Dendritic cell treated with granulocyte-macrophage colony-stimulating factor and Interleukin-4, amounts not matched to agents 40 ng/mL and 50 ng/mL, for 4 days (primary cell): ENCODE measurements at regions not wholly inside any gene's neighbourhood (a gene's known extent, or its start where the extent isn't known, plus 50 kb on each side); places are given as distances from the start of the nearest gene placed in this dataset.
"Not testable (repeated sequence)": the region's sequence is repeated elsewhere in the genome, so short reads cannot be mapped to it uniquely, and the experiment has no call there.

ENCODE experiments used
- H3K27ac Mint-ChIP-seq: one replicate; pipeline ENCODE4 v1.8.0; 2022; ENCODE audit warnings: mild to moderate bottlenecking, mixed read lengths
- H3K27me3 Mint-ChIP-seq: one replicate; pipeline ENCODE4 v1.8.0; 2022; ENCODE audit warnings: mild to moderate bottlenecking, mixed read lengths
- H3K36me3 Mint-ChIP-seq: one replicate; pipeline ENCODE4 v1.8.0; 2022; ENCODE audit warnings: low read depth, mixed read lengths
- H3K4me1 Mint-ChIP-seq: one replicate; pipeline ENCODE4 v1.8.0; 2022; ENCODE audit warnings: low read depth, mixed read lengths
- H3K4me3 Mint-ChIP-seq: one replicate; pipeline ENCODE4 v1.8.0; 2022; ENCODE audit warnings: mild to moderate bottlenecking, moderate library complexity, mixed read lengths
- H3K9me3 Mint-ChIP-seq: one replicate; pipeline ENCODE4 v1.8.0; 2022; ENCODE audit warnings: mixed read lengths
- intact Hi-C: fragments of 100-400 bp; cut with micrococcal nuclease; formaldehyde crosslinking; loops from one replicate; pipeline ENCODE4 v1.15.0; 2022

DNA sequence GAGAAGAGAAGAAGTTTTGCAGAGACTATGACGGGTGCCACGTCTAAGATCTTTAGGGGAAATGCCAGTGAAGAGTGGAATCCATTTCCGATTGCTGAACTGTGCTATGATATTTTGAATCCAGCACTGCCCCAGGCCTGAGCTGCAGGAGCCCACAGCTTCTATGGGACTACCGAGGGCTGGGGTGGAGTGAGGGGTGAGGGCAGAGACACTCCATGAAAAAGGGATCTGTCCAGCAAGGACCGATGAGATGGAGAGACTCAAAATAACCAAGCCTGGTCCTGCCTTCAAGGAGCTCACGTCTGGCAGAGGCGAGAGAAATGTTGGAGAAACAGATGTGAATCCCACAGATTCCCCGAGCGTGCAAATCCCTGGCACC lies 79.8 kb upstream of the MEF2A start:
- H3K4me1 Mint-ChIP-seq, result peaks cover 46% of the 10 kb centered on the region
- peak overlapping the region; percentile 60 for H3K4me3 Mint-ChIP-seq
- intact Hi-C loops, result loop anchor here (5.0 kb wide), 1 partner anchor 34 kb away; no protein-coding TSS in a partner anchor
- no peaks in the 10 kb centered on the region for H3K36me3 Mint-ChIP-seq
- H3K9me3 Mint-ChIP-seq, result no peaks in the 10 kb centered on the region
- H3K27ac Mint-ChIP-seq, result peak overlapping the region; percentile 83
- peaks cover 2% of the 10 kb centered on the region for H3K27me3 Mint-ChIP-seq

DNA sequence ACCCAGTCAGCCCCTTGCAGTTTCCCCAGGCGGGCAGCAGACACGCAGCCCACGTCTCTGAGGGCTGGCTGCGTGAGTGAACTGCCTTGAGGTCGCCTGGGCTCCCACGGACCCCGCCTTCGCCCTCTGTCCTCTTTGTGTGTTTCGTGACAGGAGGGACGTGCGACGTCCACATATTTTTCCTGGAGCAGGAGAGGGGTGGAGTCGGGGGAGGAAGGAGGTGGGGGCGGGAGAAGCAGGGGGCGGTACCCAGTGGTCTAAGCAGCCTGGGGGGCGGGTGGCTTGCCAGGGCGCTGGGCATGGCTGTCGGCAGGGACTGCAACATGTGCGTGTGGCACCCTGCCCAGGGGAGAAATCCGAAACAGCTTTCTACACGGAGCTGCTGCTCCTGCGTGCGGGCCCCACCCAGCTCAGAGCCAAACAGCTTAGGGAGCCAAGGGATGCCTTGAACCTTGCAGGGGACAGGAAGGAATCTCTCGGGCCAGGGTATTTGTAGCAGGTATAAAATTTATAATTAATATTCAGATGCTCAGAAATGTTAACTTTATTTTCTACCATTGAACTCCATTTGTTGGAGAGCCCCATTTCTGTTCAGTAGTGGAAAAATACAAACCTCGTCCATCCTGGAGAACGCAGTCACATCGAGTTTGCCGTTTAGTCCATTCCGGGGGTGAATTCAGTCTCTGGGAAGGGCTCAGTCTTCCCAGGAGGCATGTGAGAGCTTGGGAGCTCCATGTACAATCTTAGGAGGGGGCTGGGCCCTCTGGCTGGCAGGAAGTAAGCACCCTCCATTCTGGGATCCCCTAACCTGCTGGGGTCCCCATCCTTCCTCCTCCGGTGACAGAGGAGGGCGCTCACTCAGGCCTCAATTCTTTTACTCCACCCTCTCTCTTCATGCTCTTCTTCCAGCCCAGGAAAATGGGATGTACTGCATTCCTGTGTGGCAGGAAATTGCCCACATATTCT lies 79.1 kb upstream of the MEF2A start:
- Mint-ChIP-seq H3K27me3 (peaks cover 2% of the 10 kb centered on the region), H3K4me3 (peak overlapping the region; percentile 60), H3K9me3 (no peaks in the 10 kb centered on the region), H3K4me1 (peaks cover 47% of the 10 kb centered on the region), H3K27ac (peak overlapping the region; percentile 83), H3K36me3 (no peaks in the 10 kb centered on the region)
- intact Hi-C loops, result loop anchor here (5.0 kb wide), 1 partner anchor 34 kb away; no protein-coding TSS in a partner anchor

DNA sequence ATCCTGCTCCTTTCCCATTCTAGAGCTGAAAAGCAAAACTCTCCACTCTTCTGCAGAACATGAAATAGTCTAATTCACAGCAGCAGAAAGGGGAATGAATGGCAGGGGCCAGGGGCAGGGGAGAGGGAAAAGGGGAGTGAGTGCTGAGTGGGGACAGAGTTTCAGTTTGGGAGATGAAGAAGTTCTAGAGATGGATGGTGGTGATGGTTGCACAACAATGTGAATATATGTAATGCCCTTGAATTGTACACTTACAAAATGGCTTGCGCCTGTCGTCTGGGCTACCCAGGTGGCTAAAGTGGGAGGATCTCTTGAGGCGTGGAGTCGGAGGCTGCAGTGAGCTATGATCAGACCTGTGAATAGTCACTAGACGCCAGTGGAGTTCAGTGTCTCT lies 78.5 kb upstream of the MEF2A start:
- Mint-ChIP-seq H3K9me3 (no peaks in the 10 kb centered on the region), H3K27ac (no peak overlapping the region), H3K4me1 (peaks cover 40% of the 10 kb centered on the region), H3K36me3 (no peaks in the 10 kb centered on the region), H3K4me3 (no peak overlapping the region), H3K27me3 (peaks cover 5% of the 10 kb centered on the region)
- intact Hi-C loops, result loop anchor here (5.0 kb wide), 1 partner anchor 35 kb away; no protein-coding TSS in a partner anchor

DNA sequence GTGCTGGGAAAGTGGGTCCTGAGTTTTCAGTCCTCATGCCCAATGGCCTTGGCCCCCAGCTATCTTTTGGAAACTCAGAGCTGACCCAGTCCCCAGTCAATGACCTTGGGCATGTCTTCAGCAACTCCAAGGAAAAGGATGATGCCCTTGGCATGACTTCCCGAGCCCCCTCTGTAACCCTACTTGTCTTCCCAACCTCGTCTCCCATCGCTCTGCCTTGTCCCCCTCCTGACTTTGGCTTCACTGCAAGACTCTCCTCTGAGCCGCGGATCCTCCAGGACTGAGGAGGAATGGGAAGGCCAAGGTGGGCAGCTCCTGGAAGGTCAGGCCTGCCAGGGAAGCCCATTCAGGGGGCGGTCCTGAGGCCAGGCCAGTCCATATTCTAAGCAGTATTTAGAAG lies 73.5 kb upstream of the MEF2A start:
- Mint-ChIP-seq H3K36me3 (no peaks in the 10 kb centered on the region), H3K4me3 (no peak overlapping the region), H3K9me3 (no peaks in the 10 kb centered on the region), H3K27ac (no peak overlapping the region), H3K4me1 (peaks cover 23% of the 10 kb centered on the region), H3K27me3 (peaks cover 5% of the 10 kb centered on the region)
- intact Hi-C loops, result no loop called here

GRCh38 chr15:99492716-99493115 lies 73.1 kb upstream of the MEF2A start:
- peaks cover 21% of the 10 kb centered on the region for H3K4me1 Mint-ChIP-seq
- no peak overlapping the region for H3K4me3 Mint-ChIP-seq

DNA sequence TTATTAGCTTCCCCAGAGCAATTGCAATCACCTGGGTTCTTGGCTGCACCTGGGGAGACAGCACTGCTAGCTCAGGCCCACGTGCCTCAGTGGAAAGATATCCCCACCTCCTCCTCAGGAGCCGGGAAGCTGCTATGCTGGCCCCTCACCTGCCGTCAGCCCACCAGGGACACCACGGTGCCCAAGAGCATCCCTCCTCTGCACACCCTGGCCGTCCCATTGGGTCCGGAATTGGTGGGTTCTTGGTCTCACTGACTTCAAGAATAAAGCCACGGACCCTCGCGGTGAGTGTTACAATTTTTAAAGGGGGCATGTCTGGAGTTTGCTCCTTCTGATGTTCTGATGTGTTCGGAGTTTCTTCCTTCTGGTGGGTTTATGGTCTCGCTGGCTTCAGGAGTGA lies 72.3 kb upstream of the MEF2A start:
- Mint-ChIP-seq H3K27me3 (peaks cover 5% of the 10 kb centered on the region), H3K4me3 (no peak overlapping the region), H3K36me3 (no peaks in the 10 kb centered on the region), H3K27ac (no peak overlapping the region), H3K9me3 (no peaks in the 10 kb centered on the region), H3K4me1 (peaks cover 29% of the 10 kb centered on the region)
- intact Hi-C loops, result no loop called here

More at GRCh38 chr15:99492716-99493115, 73.1 kb upstream of the MEF2A start:
- no peak overlapping the region for H3K27ac Mint-ChIP-seq
- peaks cover 5% of the 10 kb centered on the region for H3K27me3 Mint-ChIP-seq
- intact Hi-C loops, result no loop called here
- H3K9me3 Mint-ChIP-seq, result no peaks in the 10 kb centered on the region
- no peaks in the 10 kb centered on the region for H3K36me3 Mint-ChIP-seq

DNA sequence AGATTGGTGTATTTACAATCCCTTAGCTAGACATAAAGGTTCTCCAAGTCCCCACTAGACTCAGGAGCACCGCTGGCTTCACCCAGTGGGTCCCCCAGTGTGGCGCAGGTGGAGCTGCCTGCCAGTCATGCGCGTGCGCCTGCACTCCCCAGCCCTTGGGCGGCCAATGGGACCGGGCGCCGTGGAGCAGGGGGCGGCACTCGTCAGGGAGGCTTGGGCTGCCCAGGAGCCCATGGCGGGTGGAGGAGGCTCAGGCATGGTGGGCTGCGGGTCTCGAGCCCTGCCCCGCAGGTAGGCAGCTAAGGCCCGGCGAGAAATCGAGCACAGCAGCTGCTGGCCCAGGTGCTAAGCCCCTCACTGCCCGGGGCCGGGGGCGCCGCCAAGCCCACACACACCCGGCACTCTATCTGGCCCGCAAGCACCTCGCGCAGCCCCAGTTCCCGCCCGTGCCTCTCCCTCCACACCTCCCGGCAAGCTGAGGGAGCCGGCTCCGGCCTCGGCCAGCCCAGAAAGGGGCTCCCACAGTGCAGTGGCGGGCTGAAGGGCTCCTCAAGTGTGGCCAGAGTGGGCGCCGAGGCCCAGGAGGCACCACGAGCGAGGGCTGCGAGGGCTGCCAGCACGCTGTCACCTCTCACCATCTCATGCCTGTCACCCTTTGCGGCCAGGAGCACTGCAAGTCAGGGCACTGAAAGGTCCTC lies 71.1 kb upstream of the MEF2A start:
- H3K27me3 Mint-ChIP-seq, H3K9me3 Mint-ChIP-seq, intact Hi-C loops, H3K36me3 Mint-ChIP-seq, H3K27ac Mint-ChIP-seq, H3K4me3 Mint-ChIP-seq: not testable (repeated sequence)
- H3K4me1 Mint-ChIP-seq, result peaks cover 41% of the 10 kb centered on the region

DNA sequence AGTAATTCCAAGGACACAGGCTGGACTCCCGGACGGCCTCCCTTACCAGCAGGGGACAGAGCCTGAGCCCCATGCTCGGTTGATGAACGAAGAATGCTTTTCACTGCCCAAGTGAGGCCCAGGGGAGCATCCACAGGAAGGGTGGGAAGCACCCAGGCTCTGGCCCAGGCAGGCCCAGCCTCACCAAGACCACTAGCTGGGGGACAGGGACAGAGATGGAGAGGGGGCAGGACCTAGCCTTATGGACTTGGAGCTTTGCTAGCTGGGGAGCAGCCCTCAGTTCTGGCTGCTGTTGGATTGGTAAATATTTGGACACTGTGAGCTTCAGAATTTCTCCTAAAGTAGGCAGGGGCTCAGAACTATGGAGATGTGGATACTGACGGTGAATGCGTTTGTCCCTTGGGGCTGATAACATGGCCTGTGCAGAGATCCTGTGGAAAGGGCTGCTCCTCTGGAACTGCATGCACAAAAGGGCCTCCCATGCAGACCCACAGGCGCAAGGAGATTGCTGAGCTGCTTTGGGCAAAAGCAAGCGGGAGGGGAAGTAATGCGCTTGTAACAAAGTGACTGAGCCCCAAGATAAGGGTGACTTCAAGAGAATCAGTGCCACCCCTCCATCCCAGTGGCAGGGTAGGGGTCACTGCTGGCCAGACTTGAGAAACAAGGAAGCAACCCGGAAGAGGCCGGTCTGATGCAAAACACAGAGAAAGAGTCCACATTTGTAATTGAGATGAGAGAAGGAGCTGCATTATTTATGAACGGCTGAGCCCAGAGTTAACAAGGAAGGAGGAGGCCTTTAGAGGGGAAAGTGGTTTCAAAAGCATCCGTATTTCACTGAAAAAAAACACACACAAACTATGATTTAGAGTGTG lies 70.1 kb upstream of the MEF2A start:
- H3K9me3 Mint-ChIP-seq, result no peaks in the 10 kb centered on the region
- intact Hi-C loops, result no loop called here
- peaks cover 3% of the 10 kb centered on the region for H3K27me3 Mint-ChIP-seq
- H3K27ac Mint-ChIP-seq, result peak overlapping the region; percentile 68
- H3K4me1 Mint-ChIP-seq, result peaks cover 50% of the 10 kb centered on the region
- no peaks in the 10 kb centered on the region for H3K36me3 Mint-ChIP-seq
- H3K4me3 Mint-ChIP-seq, result no peak overlapping the region

DNA sequence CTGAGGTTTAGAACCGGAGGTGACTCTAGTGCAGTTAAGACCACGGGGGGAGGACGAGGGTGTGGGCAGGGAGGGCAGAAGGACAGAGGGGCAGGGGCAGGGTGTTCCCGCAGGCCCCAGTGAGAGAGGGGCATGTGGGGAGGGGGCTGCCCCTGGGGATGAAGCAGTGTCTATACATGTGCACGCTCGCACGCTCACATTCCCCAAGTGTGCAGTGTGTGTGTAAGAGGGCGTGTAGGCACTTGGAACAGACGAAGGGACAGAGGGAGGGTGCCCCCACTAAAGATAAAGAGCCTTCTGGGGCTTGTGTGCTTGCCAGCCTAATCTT lies 69.5 kb upstream of the MEF2A start:
- Mint-ChIP-seq H3K4me3 (no peak overlapping the region), H3K27me3 (peaks cover 3% of the 10 kb centered on the region), H3K4me1 (peaks cover 48% of the 10 kb centered on the region), H3K36me3 (no peaks in the 10 kb centered on the region), H3K27ac (peak overlapping the region; percentile 68), H3K9me3 (no peaks in the 10 kb centered on the region)
- intact Hi-C loops, result no loop called here

GRCh38 chr15:99502182-99502581 lies 63.6 kb upstream of the MEF2A start:
- Mint-ChIP-seq H3K4me3 (no peak overlapping the region), H3K27ac (peak overlapping the region; percentile 67), H3K27me3 (no peaks in the 10 kb centered on the region), H3K4me1 (peaks cover 75% of the 10 kb centered on the region), H3K9me3 (no peaks in the 10 kb centered on the region), H3K36me3 (no peaks in the 10 kb centered on the region)
- intact Hi-C loops, result no loop called here

GRCh38 chr15:99502661-99503060 lies 63.1 kb upstream of the MEF2A start:
- intact Hi-C loops, result no loop called here
- Mint-ChIP-seq H3K9me3 (no peaks in the 10 kb centered on the region), H3K4me3 (no peak overlapping the region), H3K27ac (peak overlapping the region; percentile 67), H3K4me1 (peaks cover 78% of the 10 kb centered on the region), H3K27me3 (peaks cover 2% of the 10 kb centered on the region), H3K36me3 (no peaks in the 10 kb centered on the region)

GRCh38 chr15:99503411-99503810 lies 62.4 kb upstream of the MEF2A start:
- Mint-ChIP-seq H3K27me3 (peaks cover 2% of the 10 kb centered on the region), H3K36me3 (no peaks in the 10 kb centered on the region), H3K27ac (peak overlapping the region; percentile 67), H3K4me3 (no peak overlapping the region), H3K4me1 (peaks cover 78% of the 10 kb centered on the region), H3K9me3 (no peaks in the 10 kb centered on the region)
- intact Hi-C loops, result no loop called here

DNA sequence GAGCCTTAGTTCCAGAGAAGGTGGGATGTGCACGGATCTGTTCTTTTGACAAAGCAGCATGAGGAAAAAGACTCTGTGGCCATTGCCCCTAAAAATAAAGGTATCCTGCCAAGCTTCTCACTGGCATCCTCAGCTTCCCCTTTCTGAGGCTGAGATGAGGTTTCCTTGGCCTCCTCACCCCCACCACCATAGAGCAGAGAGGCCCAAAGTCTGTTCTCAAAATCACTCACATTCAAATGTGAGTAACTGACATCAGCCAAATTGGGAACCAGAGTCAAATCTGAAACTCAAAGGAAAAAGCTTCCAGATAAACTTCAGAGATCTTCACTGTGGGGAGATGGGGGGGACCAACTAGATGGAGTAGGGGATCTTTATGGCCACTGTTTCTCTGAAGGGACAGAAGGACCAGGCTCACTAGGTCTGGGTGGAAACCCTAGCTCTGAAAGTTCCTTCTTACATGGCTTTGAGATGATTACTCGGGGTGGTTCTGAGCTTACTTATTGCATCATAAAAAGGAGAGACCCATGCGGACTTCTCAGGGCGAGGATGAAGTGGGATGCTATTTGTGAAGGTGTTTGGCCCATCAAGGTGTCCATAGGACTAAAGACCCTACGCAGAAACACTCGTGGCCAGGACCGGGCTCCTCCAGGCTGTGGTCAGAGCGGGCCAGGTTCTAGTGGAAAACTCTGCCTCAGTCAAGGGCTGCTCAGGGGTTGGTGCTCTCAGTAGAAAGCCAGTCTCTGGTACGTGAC lies 61.5 kb upstream of the MEF2A start:
- H3K36me3 Mint-ChIP-seq, result no peaks in the 10 kb centered on the region
- no peak overlapping the region for H3K4me3 Mint-ChIP-seq
- H3K4me1 Mint-ChIP-seq, result peaks cover 77% of the 10 kb centered on the region
- peak overlapping the region; percentile 67 for H3K27ac Mint-ChIP-seq
- H3K9me3 Mint-ChIP-seq, result no peaks in the 10 kb centered on the region
- H3K27me3 Mint-ChIP-seq, result peaks cover 2% of the 10 kb centered on the region
- intact Hi-C loops, result no loop called here
